T-helper 1 cell (primary cell): ENCODE measurements at regions not wholly inside any gene's neighbourhood (a gene's known extent, or its start where the extent isn't known, plus 50 kb on each side); places are given as distances from the start of the nearest gene placed in this dataset.
"Not testable (repeated sequence)": the region's sequence is repeated elsewhere in the genome, so short reads cannot be mapped to it uniquely, and the experiment has no call there.

ENCODE experiments used
- DNase-seq, 5 donors: peaks; one replicate each; pipeline ENCODE4 v3.0.0-alpha.2; 2012 to 2020

DNA sequence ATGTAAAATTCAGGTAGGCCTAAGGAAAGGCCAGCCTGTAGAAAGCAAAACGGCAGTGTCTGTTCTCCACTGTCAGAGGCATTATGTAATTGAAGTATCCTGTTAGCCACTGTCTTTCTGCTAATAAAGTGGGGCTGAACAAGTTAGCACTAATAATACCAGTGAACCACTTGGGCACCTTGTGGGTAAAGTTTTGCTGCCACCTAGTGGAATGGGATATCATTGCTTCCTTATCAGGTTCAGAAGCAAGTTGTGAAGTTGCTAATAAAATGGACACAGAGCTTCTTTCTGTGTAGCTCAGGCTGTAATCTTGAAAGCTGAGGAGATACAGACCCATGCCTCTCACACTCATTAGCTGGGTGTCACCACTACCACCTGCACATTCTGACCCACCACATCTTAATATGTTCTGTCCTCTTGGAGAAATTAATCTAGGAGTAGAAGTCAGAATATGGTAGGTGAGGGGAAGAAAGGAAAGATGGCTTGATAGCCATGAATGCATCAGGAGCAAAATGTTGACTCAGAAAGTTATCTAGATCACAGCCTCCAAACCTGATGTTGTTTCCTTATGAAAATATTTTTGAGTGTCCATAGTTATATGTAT, 175.1 kb downstream of the SEPTIN7 start:
- peak in 3 of 5 donors; percentile 40 to 60 (median 49) for DNase-seq

GRCh38 chr7:35978816-35979640, 174.0 kb upstream of the EEPD1 start:
- not testable (repeated sequence) for DNase-seq

DNA sequence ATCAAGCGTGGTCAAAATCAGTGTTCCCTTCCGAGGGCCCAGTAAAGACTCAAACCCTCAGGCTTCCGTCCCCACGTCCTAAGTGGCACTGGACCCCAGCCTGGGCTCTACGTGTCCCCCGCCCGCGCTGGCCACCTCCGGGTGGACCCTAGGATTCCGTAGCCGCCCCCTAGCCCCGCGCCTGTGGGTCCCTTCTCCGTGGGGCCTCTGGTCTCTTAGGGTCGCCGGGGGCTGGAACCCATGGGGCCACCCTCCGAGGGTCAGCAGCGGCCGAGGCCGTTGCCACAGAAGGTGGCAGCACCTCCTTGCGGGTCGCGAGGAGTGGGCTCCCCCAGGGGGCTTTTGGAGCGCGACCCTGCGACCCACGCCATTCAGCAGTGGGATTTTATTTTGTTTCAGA, 170.5 kb upstream of the EEPD1 start:
- no peak for DNase-seq

- no peak for DNase-seq
Observed at GRCh38 chr7:35983626-35984025, 169.4 kb upstream of the EEPD1 start.

- DNase-seq = peak; percentile 54 to 75 (median 68)
Observed at GRCh38 chr7:35985126-35985754, 167.8 kb upstream of the EEPD1 start.

- no peak for DNase-seq
Observed at GRCh38 chr7:35987016-35987415, 166.0 kb upstream of the EEPD1 start.

DNA sequence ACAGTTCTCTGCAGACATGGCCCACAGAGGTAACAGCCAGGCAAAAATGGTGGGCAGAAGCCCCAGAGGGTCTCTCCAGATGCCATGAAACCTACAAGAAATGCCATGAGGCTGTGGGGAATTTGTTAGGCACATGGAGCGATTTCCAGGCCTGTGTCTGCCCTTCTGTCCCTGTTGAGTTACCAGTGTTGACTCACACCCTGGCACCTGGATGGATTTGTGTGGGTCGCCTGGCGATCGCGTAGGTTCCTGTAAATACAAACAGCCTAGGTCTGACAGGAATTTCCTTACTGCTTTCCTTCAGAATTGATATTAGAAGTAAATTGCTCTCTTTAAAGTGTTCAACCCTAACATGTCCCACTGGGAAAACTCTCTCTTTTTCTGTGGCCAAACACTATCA, 164.9 kb upstream of the EEPD1 start:
- DNase-seq = no peak

- DNase-seq = no peak
Observed at GRCh38 chr7:35988818-35989217, 164.2 kb upstream of the EEPD1 start.

GRCh38 chr7:35991511-35992232, 161.4 kb upstream of the EEPD1 start:
- DNase-seq = no peak

DNA sequence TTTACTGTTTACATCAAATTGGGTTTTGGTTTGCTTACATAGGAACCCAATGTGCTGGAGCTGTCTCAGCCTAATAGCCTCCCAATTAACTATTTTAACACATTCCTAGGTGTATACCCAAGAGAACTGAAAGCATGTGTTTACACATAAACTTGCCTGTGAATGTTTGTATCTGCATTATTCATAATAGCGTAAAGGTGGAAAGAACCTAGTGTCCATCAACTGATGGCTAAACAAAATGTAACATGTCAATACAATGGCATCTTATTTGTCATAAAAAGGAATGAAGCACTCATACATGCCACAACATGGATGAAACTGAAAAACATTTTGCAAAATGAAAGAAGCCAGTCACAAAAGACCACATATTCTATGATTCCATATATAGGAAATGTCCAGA, 160.6 kb upstream of the EEPD1 start:
- no peak for DNase-seq

DNA sequence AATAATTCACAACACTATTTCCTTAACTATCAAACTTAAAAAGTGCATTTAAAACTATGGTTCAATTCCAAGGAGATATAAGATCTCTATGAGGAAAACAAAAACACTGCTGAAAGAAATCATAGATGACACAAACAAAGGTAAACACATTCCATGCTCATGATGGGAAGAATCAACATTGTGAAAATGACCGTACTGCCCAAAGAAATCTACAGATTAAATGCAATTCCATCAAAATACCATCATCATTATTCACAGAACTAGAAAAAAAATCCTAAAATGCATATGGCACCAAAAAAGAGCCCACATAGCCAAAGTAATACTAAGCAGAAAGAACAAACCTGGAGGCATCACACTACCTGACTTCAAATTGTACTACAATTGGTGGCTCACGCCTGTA, 159.9 kb upstream of the EEPD1 start:
- DNase-seq = no peak

DNA sequence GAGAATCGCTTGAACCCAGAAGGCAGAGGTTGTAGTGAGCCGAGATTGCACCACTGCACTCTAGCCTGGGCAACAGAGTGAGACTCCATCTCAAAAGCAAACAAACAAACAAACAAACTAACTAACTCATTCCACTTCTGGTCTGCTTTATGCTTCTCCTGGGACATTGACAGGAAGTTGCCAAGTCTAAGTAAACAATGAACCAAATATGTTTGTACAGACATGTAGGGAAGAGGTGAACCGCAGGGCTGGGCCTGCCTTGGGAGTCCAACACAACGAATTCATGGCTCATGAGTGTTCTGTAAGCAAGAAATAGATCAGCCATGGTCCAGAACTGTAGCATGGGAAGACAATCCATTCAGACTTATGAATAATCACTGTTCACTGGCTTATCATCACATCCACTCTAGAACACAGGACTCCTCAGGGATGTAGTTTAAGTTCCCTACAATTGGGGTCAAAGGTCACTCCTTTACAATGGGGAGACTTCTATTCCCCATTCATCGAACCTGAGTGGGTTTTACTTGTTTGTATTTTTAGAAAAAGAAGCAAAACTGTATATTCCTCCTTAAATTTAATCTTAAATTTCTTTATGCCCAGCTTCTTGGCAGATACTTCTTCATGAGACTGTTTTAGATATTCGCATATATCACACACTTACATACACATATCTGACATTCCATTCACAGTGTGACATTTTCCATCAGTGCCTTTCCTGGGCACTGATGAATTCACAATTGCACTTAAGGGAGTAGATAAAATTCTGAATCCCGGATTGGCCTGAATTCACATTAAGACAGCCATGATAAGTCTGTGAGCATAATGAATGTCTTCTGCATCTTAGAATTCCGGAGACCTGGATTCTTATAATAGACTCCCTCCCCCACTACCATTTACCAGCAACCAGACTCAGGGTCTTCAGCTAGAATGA, 159.1 kb upstream of the EEPD1 start:
- DNase-seq = no peak

GRCh38 chr7:35995334-35995733, 157.7 kb upstream of the EEPD1 start:
- no peak for DNase-seq

- no peak for DNase-seq
Observed at GRCh38 chr7:35998481-35998880, 154.6 kb upstream of the EEPD1 start.

- DNase-seq = no peak
Observed at GRCh38 chr7:36001546-36001945, 151.5 kb upstream of the EEPD1 start.

GRCh38 chr7:36002900-36003299, 150.2 kb upstream of the EEPD1 start:
- no peak for DNase-seq

DNA sequence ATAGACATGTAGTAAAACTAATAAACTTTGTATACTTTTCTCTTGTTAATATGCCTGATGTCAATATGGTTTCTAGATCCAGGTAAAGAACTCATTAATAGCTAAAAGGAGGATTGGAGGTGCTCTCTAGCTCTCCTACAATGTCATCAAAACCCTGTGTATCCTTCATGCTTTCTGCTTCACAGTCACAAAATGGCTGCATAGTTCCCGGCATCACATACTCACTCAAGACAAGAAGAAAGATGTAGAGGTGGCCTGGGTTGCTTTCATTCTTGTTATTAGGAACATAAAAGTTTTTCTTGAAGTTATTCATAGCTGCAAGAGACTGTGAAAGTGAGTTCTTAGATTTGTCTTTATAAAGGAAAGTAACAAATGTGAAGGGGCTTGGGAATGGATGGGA, 149.7 kb upstream of the EEPD1 start:
- DNase-seq = no peak

DNA sequence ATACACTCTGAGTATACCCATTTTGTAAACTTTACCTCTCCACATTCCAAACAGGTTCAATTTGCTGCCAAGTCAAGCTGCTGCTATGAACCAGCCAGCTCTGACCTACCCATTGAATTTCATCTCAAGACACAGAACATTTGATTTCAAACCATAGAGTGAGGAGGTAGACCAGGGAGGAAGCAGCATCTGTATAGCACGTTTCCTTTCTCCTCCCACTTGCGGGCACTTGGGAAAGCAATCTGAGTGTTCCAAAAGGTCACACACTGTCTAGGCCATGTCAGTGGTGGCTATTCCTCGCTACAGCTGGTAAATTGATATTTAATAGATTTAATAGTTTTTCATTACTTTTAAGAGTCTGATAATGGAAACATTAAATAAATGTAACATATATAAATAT, 147.8 kb upstream of the EEPD1 start:
- DNase-seq = no peak

DNA sequence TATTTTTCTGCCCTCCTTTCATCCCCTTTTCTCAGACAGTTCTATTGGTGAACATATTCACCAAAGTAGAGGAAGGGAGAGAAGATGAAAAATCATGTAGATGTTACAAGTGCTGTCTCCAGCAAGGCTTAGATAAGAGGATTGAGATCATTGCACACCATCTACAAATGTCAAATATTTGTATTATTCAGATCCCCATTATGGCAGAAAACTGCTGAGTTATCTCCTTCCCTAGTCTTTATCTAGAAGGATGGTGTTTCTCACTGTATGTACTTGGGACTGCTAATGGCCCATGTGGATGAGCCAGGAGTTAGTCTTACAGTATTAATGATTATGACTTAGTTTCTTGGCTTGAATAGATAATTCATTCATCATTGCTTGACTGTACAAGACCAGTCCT, 147.2 kb upstream of the EEPD1 start:
- no peak for DNase-seq

DNA sequence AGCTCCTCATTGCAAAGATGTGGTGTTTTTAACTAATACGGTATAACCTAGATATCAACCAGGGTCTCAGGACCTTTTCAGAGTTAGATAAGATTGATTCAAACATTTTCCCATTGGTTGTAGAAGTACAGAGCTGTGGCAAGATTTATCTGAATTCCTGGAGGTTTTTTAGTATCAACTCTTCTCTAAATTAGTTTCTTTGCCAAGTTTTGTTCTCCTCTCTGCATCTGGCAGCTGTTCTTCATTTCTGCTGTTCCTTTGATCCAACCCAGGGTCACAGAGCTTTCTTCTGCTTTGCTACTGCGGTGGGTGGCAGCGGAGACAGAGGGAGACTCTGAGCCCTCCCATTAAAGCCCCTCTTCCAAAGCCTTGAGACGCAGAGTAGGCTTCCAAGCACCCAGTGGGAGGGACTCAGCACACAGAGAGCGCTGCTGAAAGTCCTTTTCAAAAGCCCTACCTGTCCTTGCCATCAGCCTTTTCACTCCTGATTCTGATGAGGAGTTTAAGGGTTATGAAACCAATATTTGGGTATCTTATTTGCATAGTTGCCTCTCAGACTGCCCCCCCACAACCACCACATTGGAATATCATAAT, 146.3 kb upstream of the EEPD1 start:
- no peak for DNase-seq

- no peak for DNase-seq
Observed at GRCh38 chr7:36010656-36011587, 142.1 kb upstream of the EEPD1 start.
